SK-N-SH (cell line): ENCODE measurements at regions not wholly inside any gene's neighbourhood (a gene's known extent, or its start where the extent isn't known, plus 50 kb on each side); places are given as distances from the start of the nearest gene placed in this dataset.
A peak's percentile ranks its signal among the peaks of the same experiment; 100 is the strongest.

Experiments
- CTCF ChIA-PET: fragments of 300-600, 350-600 bp; formaldehyde crosslinking; extraction: SDS; loops from one replicate; lab custom pipeline; 2021; lab: Yijun Ruan, JAX
- POLR2A ChIA-PET: fragments of 350-600 bp; sonication (Branson Sonifier 250); formaldehyde crosslinking; extraction: SDS; loops from one replicate; lab custom pipeline; 2020; ENCODE audit warnings: antibody characterized with exemption, inconsistent platforms; lab: Yijun Ruan, JAX
- DNase-seq: peaks from one replicate; pipeline ENCODE4 v3.0.0; 2012
- H2AFZ ChIP-seq: fragments of 200-600 bp; sonication (generic); 2 replicates; pipeline ENCODE4 v1.8.1; 2016; ENCODE audit warnings: antibody characterized with exemption, mild to moderate bottlenecking, low read depth
- H3F3A ChIP-seq: fragments of 200-600 bp; sonication (generic); replicated peaks from 2 replicates; pipeline ENCODE3; 2016; ENCODE audit warnings: antibody characterized with exemption, mild to moderate bottlenecking; ENCODE audit not compliant: insufficient read depth
- H3K27ac ChIP-seq, 2 experiments: fragments of 200-500 bp in 1 of 2; fragments of 200-600 bp in 1 of 2; sonication (Bioruptor generic) in 1 of 2; sonication (generic), shearing (Covaris generic) in 1 of 2; 2 replicates each; pipeline versions ENCODE4 v1.5.1 to v1.6.1; 2014 to 2016; ENCODE audit warnings: low read depth in 2 of 2, inconsistent platforms in 1 of 2, low read length in 1 of 2, mild to moderate bottlenecking in 1 of 2, mixed read lengths in 1 of 2
- H3K27me3 ChIP-seq: fragments of 200-600 bp; sonication (generic), shearing (Covaris generic); 2 replicates; pipeline ENCODE4 v1.6.1; 2016; ENCODE audit warnings: mixed run types; ENCODE audit not compliant: insufficient read depth
- H3K36me3 ChIP-seq, 2 experiments: fragments of 200-500 bp in 1 of 2; fragments of 200-600 bp in 1 of 2; sonication (Bioruptor generic) in 1 of 2; sonication (generic) in 1 of 2; replicated peaks in 1 of 2; 2 replicates each; pipeline versions ENCODE3 to v1.5.1; 2014 to 2016; ENCODE audit warnings: low read length in 1 of 2, mild to moderate bottlenecking in 1 of 2; ENCODE audit not compliant: insufficient read depth in 2 of 2, control insufficient read depth in 1 of 2
- H3K4me1 ChIP-seq, 2 experiments: fragments of 200-500 bp in 1 of 2; fragments of 200-600 bp in 1 of 2; sonication (Bioruptor generic) in 1 of 2; sonication (generic), shearing (Covaris generic) in 1 of 2; 2 replicates each; pipeline versions ENCODE4 v1.5.1 to v1.6.1; 2014 to 2016; ENCODE audit warnings: low read depth in 1 of 2, low read length in 1 of 2, mixed run types in 1 of 2; ENCODE audit not compliant: insufficient read depth in 2 of 2, control insufficient read depth in 1 of 2
- H3K4me2 ChIP-seq: fragments of 200-600 bp; sonication (generic), shearing (Covaris generic); 2 replicates; pipeline ENCODE4 v1.6.1; 2017; ENCODE audit warnings: mixed run types
- H3K4me3 ChIP-seq, 2 experiments: fragments of 200-500 bp in 1 of 2; fragments of 200-600 bp in 1 of 2; sonication (Bioruptor generic) in 1 of 2; sonication (generic), shearing (Covaris generic) in 1 of 2; 2 replicates each; pipeline versions ENCODE4 v1.5.1 to v1.8.1; 2014 to 2016; ENCODE audit warnings: low read depth in 2 of 2, inconsistent platforms in 1 of 2, low read length in 1 of 2, mild to moderate bottlenecking in 1 of 2, mixed read lengths in 1 of 2, moderate library complexity in 1 of 2
- H3K79me2 ChIP-seq: fragments of 200-600 bp; sonication (generic); 2 replicates; pipeline ENCODE4 v1.8.1; 2017; ENCODE audit warnings: mild to moderate bottlenecking; ENCODE audit not compliant: insufficient read depth
- H3K9ac ChIP-seq: fragments of 200-600 bp; sonication (generic); 2 replicates; pipeline ENCODE4 v1.6.1; 2017; ENCODE audit warnings: mixed run types
- H3K9me2 ChIP-seq: fragments of 200-600 bp; sonication (generic); 2 replicates; pipeline ENCODE4 v1.6.1; 2017; ENCODE audit warnings: mixed run types
- H3K9me3 ChIP-seq: fragments of 200-600 bp; sonication (generic); 2 replicates; pipeline ENCODE4 v1.6.1; 2017; ENCODE audit warnings: mixed run types, mild to moderate bottlenecking, moderate library complexity
- H4K20me1 ChIP-seq: fragments of 200-600 bp; sonication (generic); 2 replicates; pipeline ENCODE4 v1.6.1; 2017; ENCODE audit warnings: mild to moderate bottlenecking, mixed run types; ENCODE audit not compliant: insufficient read depth
- CTCF ChIP-seq: fragments of 200-600 bp; sonication (generic); IDR thresholded peaks from 2 replicates; pipeline ENCODE4 v1.6.1; 2017; ENCODE audit warnings: antibody characterized with exemption, mild to moderate bottlenecking, moderate library complexity
- FOSL2 ChIP-seq: IDR thresholded peaks from 2 replicates; pipeline ENCODE4 v1.4.0; 2012; ENCODE audit warnings: low read depth, mild to moderate bottlenecking, moderate library complexity, borderline replicate concordance
- GATA2 ChIP-seq: sonication (generic); formaldehyde crosslinking; IDR thresholded peaks from 2 replicates; pipeline ENCODE4 v1.5.0; 2020; ENCODE audit warnings: mild to moderate bottlenecking, missing genetic modification reagents
- IRF3 ChIP-seq: fragments of 150-350 bp; IDR thresholded peaks from 2 replicates; pipeline ENCODE4 v1.6.1; 2016; ENCODE audit warnings: mild to moderate bottlenecking, low read depth, low read length
- JUND ChIP-seq: IDR thresholded peaks from 2 replicates; pipeline ENCODE4 v1.4.0; 2012
- MAX ChIP-seq: IDR thresholded peaks from 2 replicates; pipeline ENCODE4 v1.4.0; 2012; ENCODE audit warnings: low read depth
- MEF2A ChIP-seq: IDR thresholded peaks from 2 replicates; pipeline ENCODE4 v1.4.0; 2012; ENCODE audit warnings: low read depth, borderline replicate concordance
- MXI1 ChIP-seq: IDR thresholded peaks from 2 replicates; pipeline ENCODE4 v1.6.1; 2012; ENCODE audit warnings: mild to moderate bottlenecking, low read depth, low read length, improper control_type of control experiment
- RAD21 ChIP-seq: IDR thresholded peaks from 2 replicates; pipeline ENCODE4 v1.6.1; 2012; ENCODE audit warnings: mild to moderate bottlenecking, low read length
- REST ChIP-seq: IDR thresholded peaks from 2 replicates; pipeline ENCODE4 v1.6.1; 2012; ENCODE audit warnings: mild to moderate bottlenecking, low read depth, low read length, moderate library complexity
- RXRA ChIP-seq: IDR thresholded peaks from 2 replicates; pipeline ENCODE4 v1.4.0; 2012; ENCODE audit warnings: low read depth, mild to moderate bottlenecking, borderline replicate concordance
- TAF1 ChIP-seq: IDR thresholded peaks from 2 replicates; pipeline ENCODE4 v1.6.1; 2012; ENCODE audit warnings: low read depth, mild to moderate bottlenecking, low read length, moderate library complexity, borderline replicate concordance
- TEAD4 ChIP-seq: IDR thresholded peaks from 2 replicates; pipeline ENCODE4 v1.4.0; 2012; ENCODE audit warnings: mild to moderate bottlenecking, borderline replicate concordance; ENCODE audit not compliant: insufficient read depth
- USF2 ChIP-seq: fragments of 150-350 bp; IDR thresholded peaks from 2 replicates; pipeline ENCODE4 v1.6.1; 2017; ENCODE audit warnings: antibody characterized with exemption, low read length, low read depth, borderline replicate concordance
- YY1 ChIP-seq: IDR thresholded peaks from 2 replicates; pipeline ENCODE4 v1.4.0; 2012; ENCODE audit warnings: low read depth, mild to moderate bottlenecking
- WGBS: methylation state at CpG from one replicate; pipeline ENCODE4 v1.1.6; 2017; ENCODE audit warnings: low lambda C conversion rate; 5-methylcytosine and 5-hydroxymethylcytosine counted together

- TF ChIP-seq REST, result no peak
- TF ChIP-seq TEAD4, result no peak
- no peak for TF ChIP-seq CTCF
- no peak for TF ChIP-seq RAD21
These were observed 172.1 kb downstream of the RBFOX3 start (continued) for GRCh38 chr17:79438546-79439334.

- no peaks in the 10 kb centered on the region for H3K4me1 ChIP-seq
- CTCF ChIA-PET, result interaction anchor here (0.9 to 3.9 kb wide), 6 partner anchors 10 to 220 kb away, joined by 3 to 22 read pairs (median 4); no protein-coding TSS in a partner anchor
- TF ChIP-seq RXRA (no peak), GATA2 (CRISPR knock-in tag) (no peak), MXI1 (no peak), MEF2A (no peak), TAF1 (no peak), JUND (no peak), YY1 (no peak), REST (no peak), RAD21 (no peak), MAX (no peak), USF2 (no peak), FOSL2 (no peak), IRF3 (no peak)
These were observed 172.8 kb downstream of the RBFOX3 start for GRCh38 chr17:79438058-79438457.

More at GRCh38 chr17:79438058-79438457, 172.8 kb downstream of the RBFOX3 start:
- Histone ChIP-seq H3K36me3 (no peaks in the 10 kb centered on the region), H3K4me2 (no peak overlapping the region), H3K27ac (no peak overlapping the region), H3K79me2 (no peaks in the 10 kb centered on the region), H2AFZ (no peak overlapping the region), H4K20me1 (no peaks in the 10 kb centered on the region), H3K9me2 (no peaks in the 10 kb centered on the region), H3K27me3 (no peaks in the 10 kb centered on the region), H3K4me3 (no peak overlapping the region), H3K9ac (no peak overlapping the region), H3F3A (no peaks in the 10 kb centered on the region), H3K9me3 (no peaks in the 10 kb centered on the region)
- DNase-seq, result peak; percentile 57
- 34% methylated on average over 3 of the region's 4 CpGs for WGBS
- POLR2A ChIA-PET, result no interaction called here
